Activated CD4-positive, alpha-beta T cell treated with anti-CD3 and anti-CD28 coated beads for 4 hours (primary cell): ENCODE measurements at regions not wholly inside any gene's neighbourhood (a gene's known extent, or its start where the extent isn't known, plus 50 kb on each side); places are given as distances from the start of the nearest gene placed in this dataset.
"Not testable (repeated sequence)": the region's sequence is repeated elsewhere in the genome, so short reads cannot be mapped to it uniquely, and the experiment has no call there.

Experiments
- DNase-seq, 2 donors: peaks; one replicate each; pipeline ENCODE4 v3.0.0-alpha.2; 2020

DNA sequence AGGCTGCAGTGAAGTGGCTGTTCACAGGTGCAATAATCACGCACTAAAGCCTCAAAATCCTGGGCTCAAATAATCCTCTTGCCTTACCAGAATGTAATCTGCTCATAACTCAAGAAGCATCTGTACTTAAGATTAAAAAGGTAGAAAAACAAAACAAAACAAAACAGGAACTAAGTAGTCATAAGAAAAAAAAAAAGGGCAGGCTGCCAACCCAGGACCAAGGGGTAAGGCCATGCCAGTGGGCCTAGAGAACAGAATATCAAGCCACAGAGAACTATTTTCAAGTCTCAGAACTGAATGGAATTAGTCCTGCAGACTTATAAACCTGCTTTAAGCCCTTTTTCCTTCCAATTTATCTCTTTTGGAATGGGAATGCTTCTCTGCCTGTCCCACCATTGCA is 64.8 kb upstream of the TBC1D3K start:
- DNase-seq, result no peak

DNA sequence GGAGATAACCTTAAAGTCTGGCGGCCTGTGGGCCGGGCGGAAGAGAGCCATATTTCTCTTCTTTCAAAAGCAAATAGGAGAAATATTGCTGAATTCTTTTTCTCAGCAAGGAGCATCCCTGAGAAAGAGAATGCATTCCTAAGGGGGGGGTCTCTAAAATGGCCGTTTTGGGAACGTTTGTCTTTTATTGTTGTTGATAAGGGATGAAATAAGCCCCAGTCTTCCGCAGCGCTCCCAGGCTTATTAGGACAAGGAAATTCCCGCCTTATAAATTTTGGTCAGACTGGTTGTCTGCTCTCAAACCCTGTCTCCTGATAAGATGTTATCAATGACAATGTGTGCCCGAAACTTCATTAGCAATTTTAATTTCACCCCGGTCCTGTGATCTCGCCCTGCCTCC is 65.8 kb upstream of the TBC1D3K start:
- not testable (repeated sequence) for DNase-seq

DNA sequence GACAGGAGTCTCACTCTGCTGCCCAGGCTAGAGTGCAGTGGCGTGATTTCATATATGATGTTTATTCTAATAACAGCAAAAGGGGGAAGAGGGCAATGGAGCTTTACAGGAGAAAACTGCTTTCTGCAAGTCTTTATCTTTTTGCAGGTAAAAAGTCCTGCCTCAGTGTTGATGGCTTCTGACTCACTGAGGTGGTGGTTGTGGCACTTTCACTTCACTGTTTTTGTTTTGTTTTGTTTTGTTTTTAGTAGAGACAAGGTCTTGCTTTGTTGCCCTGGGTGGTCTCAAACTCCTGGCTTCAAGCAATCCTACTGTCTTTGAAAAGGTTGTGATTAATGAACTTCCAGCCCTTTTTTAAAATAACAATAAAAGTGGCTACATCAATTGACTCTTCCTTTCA is 68.0 kb upstream of the TBC1D3K start:
- DNase-seq, result no peak

- no peak for DNase-seq
Observed at GRCh38 chr17:37849617-37849972, 74.6 kb upstream of the TBC1D3K start.

- no peak for DNase-seq
Observed at GRCh38 chr17:37848690-37849616, 75.3 kb upstream of the TBC1D3K start.

- DNase-seq, result no peak
Observed at GRCh38 chr17:37847811-37848331, 76.3 kb upstream of the TBC1D3K start.

- no peak for DNase-seq
Observed at GRCh38 chr17:37847102-37847501, 77.1 kb upstream of the TBC1D3K start.

DNA sequence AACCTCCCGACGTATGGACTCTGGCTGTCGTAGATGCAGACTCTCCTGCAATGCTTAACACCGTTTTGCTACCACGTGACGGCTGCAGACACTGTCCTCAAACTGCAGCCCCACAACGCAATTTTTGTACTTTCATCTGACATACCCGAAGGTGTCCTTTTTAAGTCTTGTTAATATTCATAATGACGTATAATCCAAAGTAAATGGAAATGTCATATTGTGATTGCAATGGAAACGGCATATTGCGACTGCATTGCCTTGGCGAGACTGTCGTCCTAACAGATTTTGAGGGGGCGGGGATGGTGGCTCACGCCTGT is 79.3 kb upstream of the TBC1D3K start:
- DNase-seq, result no peak

- peak; percentile 18 to 36 for DNase-seq
Observed at GRCh38 chr17:37844158-37844976, 79.8 kb upstream of the TBC1D3K start.

GRCh38 chr17:37842401-37842800 is 81.8 kb upstream of the TBC1D3K start:
- no peak for DNase-seq

DNA sequence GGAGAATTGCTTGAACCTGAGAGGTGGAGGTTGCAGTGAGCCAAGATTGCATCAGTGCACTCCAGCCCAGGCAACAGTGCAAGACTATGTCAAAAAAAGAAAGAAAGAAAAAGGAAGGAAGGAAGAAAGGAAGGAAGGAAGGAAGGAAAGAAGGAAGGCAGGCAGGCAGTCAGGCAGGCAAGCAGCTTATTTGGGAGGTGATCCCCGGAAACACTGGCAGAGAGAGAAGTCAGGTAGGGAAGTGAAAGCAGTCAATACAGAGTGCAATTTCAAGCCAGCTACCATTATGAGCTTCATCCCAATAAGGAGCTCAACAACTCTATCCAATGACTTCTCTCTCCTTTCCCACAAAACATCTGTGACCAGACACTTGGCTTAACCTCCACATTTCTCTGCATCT is 83.0 kb upstream of the TBC1D3K start:
- no peak for DNase-seq

GRCh38 chr17:37840576-37840975 is 83.6 kb upstream of the TBC1D3K start:
- DNase-seq, result no peak

DNA sequence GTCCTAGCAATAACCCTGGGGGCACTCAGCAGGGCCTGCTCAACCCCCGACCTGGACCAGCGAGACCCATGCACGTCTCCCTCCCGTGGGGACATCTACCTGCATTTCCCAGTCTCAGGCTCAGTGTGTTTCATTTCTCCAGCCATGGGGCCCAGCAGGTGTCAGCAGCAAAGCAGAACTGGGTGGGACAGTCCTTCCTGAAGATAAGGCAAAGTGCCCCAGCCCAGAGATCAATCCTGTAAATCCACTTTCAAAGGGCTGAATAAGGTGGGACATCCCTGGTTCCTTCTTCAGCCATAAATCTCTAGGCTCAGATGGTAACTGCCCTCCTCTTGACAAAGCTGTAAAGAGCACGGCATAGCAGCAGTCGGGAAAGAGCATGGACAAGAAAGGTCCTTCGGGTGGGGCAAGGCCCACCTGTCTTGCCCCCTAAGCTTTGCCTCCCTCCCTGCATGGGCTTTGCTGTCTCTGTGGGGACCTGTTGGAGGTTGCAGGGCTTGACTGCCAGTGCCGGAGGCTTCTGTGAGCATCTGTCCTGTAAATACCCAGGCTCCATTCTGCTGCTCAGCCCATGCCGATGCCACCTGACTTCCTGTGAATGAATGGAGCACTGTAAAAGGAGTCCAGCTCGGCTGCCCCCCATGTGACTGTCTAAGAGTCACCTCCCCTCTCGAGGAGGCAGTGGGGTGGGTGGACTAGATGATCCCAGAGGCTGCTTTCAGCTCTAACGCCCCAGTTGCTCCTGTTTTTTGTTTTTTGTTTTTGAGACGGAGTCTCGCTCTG is 84.8 kb upstream of the TBC1D3K start:
- no peak for DNase-seq

- DNase-seq, result no peak
Observed at GRCh38 chr17:37838276-37838675, 85.9 kb upstream of the TBC1D3K start.

DNA sequence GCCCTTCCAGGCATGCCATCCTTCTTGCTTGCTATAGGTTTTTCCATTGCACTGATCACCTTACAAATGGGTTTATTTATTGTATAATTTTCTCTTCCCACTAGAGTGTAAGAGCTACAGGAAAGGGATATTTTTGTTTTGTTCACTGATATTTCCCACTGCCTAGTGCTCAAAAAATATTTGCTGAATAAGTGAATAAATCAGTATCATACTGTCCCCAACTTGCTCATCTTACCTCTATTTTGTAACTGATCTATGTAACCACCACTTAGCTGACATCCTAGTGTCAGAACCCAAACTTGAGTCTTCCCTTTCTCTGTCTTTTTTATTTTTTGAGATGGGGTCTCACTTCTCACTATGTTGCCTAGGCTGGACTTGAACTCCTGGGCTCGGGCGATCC is 87.6 kb upstream of the TBC1D3K start:
- no peak for DNase-seq

- no peak for DNase-seq
Observed at GRCh38 chr17:37834168-37834567, 89.3 kb upstream of the HNF1B start.

DNA sequence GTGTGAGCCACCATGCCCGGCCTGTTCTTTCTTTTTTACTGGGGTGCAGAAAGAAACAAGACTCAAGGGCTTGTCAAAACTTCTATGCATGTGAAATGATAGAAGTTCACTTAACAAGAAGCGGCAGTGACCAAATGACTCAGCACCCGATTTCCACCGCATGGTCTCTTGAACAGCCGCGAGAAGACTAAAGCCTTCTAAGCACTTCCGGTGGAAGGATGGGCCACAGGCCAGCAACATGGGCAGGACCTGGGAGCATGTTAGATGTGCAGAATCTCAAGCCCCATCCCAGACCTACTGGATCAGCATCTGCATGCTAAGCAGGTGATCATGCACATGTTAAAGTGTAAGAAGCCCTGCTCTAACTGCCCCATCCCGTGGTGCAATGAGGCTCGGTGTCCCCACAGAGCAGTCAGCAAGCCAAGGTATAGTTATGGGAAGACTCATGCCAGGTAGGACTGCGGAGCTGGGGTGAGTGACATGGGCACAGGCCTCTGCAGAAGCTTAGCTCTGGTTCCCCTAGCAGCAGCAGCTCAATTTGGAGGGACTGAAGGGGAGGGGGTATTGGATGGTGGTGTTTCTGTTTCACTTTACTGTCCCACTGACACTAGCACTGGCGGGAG is 88.5 kb upstream of the HNF1B start:
- no peak for DNase-seq

GRCh38 chr17:37831986-37832385 is 87.1 kb upstream of the HNF1B start:
- no peak for DNase-seq

DNA sequence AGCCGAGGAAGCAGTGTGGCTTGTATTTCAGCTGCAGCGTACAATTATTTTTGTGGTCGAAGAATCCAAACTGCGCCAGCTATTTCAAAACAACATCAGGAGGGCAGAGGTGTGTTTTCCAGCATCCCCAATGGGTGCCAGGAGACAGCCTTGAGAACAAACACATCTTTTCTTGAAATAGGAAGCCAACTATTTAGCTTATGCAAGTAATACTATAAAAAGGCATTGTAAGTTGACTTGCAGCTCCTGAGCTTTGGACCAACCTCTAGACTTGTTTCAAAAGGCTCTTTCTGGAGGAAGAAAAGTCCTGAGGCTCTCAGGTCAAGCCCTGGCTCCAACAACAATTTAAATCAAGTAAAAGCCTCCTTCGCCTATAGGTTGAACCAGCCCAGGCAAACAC is 86.6 kb upstream of the HNF1B start:
- DNase-seq, result no peak

GRCh38 chr17:37830151-37830993 is 85.5 kb upstream of the HNF1B start:
- DNase-seq, result no peak

GRCh38 chr17:37829592-37830123 is 84.8 kb upstream of the HNF1B start:
- no peak for DNase-seq
